ENCODE measurements at regions not wholly inside any gene's neighbourhood (a gene's known extent, or its start where the extent isn't known, plus 50 kb on each side); places are given as distances from the start of the nearest gene placed in this dataset.
"Not testable (repeated sequence)": the region's sequence is repeated elsewhere in the genome, so short reads cannot be mapped to it uniquely, and the experiment has no call there.

DNA sequence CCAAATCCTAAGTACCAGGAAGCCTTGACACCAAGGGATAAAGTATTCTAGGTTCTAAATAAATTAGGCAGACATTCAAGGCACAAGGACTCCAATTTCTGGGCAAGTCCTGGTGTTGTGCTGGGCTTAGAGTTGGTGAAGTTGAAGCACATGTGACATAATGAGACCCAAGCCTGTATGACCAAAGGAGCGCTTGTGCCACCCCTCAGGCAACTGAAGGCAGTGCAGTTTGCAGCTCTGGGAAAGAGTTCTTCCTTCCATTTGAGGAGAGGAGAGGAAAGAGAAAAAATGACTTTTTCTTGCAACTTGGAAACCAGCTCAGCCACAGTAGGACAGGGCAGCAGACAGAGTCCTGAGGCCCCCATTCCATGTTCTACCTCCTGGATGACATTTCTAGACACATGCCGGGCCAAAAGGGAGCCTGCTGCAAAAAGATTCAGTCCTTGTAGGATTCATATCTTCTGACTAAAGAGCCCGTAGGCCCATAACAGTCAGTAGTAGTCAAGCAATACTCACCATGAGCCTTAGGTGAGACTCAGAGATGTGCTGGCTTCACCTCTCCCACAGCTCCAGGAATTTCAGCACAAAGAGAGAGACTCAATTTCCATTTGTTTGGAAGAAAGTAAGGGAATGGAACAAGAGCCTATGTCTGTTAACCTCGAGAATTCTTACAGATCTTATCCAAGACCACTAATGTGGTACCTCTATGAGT lies 588.8 kb upstream of the BCHE start:
- no peak for DNase-seq

DNA sequence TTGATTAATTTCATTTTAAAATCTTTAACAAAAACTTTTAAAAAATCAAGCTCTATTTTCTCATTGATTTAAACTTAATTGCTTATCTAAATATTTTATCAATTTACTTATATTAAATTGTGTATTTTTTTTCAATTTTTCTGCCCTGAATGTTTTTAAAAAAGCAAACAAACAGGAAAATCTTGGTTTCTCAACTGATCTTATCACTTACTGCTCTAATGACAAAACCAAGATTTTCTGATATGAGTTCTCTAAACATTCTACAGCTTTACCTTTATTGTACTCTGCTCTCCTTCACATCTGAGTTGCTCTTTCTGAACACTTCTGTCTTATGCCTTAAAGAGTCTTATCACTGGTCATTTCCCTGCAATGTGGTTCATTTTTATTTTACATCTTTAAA lies 587.8 kb upstream of the BCHE start:
- no peak for DNase-seq

DNA sequence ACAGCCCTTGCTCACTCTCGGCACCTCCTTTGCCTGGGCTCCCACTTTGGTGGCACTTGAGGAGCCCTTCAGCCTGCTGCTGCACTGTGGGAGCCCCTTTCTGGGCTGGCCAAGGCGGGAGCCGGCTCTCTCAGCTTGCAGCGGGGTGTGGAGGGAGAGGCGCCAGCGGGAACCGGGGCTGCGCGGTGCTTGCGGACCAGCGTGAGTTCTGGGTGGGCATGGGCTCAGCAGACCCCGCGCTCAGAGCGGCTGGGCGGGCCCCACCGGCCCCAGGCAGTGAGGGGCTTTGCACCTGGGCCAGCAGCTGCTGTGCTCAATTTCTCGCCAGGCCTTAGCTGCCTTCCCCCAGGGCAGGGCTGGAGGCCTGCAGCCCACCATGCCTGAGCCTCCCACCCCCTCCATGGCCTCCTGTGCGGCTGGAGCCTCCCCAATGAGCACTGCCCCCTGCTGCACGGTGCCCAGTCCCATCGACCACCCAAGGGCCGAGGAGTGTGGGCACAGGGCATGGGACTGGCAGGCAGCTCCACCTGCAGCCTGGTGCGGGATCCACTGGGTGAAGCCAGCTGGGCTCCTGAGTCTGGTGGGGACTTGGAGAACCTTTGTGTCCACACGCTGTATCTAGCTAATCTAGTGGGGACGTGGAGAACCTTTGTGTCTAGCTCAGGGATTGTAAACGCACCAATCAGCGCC lies 586.7 kb upstream of the BCHE start:
- not testable (repeated sequence) for DNase-seq

DNA sequence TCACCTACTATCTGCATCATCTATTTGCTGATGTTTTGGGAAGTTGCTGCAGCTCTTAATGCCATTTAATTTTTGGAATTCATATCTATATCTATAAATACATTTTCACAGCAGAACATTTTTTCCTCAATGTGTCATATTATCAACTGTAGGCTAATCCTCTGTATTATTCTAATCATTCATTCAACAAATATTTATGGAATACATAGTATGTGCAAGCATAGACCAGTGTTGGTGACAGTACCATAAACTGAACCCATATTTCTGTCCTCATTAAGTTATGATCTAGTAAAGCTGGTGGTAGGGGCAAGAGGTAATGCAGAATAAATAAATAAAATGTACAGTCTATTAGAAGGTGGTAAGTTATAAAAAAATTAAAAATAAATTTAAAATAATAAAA lies 585.3 kb upstream of the BCHE start:
- no peak for DNase-seq

DNA sequence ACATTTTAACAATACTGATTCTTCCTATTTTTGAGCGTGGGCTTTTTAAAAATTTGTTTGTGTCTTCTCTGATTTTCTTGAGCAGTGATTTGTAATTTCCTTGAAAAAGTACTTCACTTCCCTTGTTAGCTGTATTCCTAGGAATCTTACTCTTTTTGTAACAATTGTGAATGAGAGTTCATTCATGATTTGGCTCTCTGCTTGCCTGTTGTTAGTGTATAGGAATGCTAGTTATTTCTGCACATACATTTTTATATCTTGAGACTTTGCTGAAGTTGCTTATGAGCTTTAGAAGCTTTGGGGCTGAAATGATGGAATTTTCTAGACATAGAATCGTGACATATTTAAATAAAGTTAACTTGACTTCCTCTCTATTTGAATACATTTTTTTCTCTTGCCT lies 582.8 kb upstream of the BCHE start:
- no peak for DNase-seq

DNA sequence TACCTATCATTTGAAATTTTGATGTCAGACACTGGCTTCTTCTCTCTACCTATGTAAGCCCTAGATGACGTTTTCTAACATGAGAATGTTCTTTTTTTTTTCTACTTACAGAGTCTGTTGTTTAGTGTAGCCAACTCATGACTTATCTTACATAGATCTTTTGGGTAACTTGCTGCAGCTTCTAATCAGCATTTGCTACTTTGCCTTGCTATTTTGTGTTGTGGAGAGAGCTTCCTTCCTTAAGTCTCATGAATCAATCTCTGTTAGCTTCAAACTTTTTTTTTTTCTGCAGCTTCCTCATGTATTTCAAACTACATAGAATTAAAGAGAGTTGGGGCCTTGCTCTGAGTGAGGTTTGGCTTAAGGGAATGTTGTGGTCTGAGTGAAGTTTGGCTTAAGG lies 568.7 kb upstream of the BCHE start:
- DNase-seq = no peak

DNA sequence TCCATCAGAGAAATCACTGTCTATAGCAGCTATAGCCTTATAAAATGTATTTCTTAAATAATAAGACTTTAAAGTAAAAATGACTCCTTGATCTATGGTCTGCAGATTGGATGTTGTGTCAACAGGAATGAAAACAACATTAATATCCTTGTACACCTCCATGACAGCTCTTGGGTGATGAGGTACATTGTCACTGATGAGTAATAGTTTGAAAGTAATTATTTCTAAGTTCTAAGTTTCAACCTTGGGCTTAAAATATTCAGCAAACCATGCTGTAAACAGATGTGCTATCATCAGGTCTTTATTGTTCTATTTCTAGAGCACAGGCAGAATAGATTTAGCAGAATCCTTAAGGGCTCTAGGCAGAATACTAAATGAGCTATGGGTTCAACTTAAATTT lies 568.2 kb upstream of the BCHE start:
- no peak for DNase-seq

DNA sequence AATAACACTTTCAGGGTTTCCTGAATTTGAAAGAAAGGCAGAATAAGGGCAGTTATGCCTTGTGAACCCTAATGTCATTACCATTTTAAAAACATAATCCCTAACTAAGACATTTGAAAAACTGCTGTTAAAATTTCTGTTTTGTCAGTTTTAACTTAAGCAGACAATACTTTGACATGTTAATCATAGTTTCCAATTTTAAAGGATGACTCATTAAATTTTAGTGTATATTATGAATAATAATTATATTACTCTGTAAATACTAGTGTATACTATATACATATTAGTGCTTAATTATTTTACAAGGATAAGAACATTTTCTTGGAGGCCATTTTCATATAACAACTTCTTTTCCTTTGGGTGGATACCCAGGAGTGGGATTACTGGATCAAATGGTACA lies 553.1 kb upstream of the BCHE start:
- no peak for DNase-seq

DNA sequence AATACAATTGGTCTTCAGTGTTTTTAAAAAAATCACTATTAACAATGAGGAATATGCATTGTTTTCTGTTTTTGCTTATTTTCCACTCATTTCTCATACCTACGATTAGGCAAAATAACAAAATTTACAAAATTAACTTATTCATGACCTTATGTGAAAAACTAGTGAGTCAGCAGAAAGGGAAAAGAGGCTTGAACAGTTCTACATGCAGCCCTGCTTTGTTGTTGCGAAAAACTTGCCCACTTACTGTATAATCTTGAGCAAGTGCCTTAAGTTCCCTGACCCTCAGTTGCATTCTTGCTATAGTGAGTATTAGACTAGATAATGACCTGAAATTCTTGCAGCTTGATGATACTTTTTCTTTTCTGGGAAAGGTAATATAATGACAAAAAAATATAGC lies 551.1 kb upstream of the BCHE start:
- DNase-seq = no peak

DNA sequence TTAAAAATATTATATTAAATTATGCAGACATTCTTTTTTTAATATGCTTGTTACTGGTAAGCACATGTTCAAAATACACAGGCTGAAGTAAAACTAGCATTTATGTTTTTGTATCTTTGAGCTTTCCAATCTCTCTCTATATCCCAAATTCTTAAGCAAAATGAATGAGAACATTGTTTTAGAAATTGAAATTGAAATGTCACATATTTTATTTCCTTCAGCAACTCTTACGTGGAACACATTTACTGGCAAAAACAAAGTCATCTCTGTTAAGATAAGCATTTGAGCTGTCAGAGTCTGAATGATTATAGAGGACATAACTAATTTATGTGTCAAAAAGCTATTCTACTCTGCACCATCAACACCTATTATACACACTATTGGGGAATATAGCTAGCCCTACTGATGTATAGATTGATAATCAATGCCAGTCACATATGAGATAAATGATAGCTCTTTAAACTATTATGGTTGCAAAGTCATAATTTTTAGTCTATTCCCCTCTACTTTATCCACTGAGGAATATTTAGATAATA lies 535.4 kb upstream of the BCHE start:
- DNase-seq = no peak

DNA sequence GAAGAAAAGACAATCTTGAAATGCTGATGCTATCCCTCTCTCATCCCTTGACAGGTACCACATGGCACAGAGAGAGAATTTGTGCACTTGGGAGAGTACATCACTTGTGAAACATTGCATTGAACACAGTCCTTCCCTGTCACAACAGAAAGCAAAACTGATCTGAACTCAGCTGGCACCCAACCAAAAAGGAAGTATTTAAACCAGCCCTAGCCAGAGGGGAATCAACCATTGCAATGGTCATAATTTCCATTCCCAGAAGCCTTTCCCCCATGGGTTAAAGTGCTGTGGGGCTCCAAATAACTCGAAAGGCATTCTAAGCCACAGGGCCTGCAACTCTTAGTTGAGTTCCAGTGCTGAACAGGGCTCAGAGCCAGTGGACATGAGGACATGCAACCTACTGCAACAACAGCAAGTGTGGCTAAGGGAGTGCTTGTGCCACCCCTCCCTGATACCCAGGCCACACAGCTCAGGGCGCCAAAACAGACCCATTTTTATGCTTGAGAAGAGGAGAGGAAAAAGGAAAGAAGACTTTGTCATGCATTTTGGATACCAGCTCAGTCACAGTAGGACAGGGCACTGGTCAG lies 530.8 kb upstream of the BCHE start:
- DNase-seq = no peak

DNA sequence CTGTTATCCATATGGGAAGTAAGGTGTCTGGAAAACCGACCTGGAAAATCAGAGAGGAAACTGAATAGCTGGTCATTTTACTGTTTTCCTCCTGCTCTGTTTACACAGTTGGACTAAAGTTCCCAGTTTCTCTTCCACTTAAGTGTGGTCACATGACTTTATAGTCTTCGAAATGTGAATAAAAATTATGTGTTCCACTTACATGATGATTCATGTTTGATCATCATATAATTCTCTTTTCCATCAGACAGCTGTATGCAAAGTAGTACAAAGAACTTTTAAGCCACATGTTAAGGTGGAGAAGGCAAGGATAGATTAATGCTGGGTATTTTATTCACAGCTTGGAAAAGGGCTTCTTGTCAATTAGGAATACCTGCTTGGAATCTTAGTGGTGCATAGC lies 525.5 kb upstream of the BCHE start:
- peak; percentile 22 for DNase-seq

DNA sequence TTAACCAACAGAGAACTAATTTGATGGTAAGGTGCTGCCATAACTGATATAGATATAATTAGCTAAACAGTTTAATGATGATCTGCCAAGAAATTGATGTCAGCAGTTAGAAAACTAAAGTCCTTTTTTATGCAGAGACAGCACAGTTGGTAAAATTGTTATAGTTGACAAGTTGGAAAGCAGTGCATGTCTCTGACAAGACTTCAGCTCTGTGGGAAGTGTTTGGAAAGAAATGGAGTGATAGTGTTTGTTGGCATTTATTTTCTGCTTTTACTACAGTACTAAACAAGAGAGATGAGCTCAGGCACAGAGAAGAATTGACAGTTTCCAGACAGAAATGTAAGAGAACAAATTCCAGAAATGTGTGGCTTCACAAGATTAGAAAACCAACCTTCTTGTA lies 523.5 kb upstream of the BCHE start:
- no peak for DNase-seq

DNA sequence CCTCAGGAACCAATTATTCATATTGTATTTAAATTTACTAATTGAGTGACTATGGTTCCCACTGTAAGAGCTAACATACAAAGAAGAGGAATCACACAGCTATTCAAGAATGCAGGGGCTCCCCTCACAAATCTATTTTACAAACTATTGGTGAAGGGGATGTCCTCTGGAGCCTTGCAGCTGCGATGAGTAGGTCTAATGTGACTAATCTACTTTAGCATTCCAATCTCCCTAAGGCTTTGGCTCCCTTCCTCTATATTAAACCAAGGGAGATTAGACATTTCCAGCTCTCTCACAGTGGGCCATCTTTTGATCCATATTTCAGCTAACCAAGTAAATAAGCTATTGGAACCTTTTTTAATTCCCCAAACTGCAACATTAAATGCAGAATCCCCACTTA lies 514.2 kb upstream of the BCHE start:
- DNase-seq = no peak

DNA sequence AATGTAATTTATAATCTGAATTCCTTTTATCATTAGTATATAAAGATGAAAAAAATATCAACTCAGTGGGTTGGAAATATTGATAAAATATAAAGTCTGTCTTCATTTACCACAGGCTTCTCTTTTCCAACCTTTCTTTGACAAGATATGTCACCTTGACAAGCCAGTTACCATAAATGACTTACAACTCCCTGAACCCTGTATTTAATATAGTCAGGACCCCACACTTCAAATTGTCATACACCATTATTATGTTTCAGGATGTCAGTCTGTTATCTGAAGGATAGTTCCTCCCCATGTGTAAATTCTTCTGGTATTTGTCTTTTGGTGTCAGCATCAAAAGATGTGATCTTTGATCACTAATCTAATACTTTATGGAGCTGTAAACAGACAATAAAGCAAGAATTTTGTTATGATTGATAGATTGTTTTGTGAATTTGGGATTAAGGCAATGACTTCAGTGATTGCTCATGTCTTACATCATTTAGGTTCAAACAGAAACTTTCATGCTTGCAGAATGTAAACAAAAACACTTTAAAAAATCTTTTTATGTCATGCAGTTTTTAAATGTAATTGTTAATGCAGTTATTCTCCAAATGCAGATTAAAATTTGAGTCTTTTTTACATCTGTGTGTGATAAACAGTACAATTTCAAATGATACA lies 503.5 kb upstream of the BCHE start:
- DNase-seq = no peak

DNA sequence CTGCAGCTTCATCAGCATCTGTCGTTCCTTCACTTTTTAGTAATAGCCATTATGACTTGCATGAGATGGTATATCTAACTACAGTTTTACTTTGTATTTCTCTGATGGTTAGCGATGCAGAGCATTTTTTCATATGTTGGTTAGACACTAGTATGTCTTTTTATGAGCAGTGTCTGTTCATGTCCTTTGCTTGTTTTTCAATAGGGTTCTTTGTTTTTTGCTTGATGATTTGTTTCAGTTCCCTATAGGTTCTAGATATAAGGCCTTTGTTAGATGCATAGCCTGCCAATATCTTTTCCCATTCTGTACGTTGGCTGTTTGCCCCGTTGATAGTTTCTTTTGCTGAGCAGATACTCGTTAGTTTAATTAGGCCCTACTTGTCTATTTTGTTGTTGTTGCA lies 487.2 kb upstream of the BCHE start:
- DNase-seq = no peak

DNA sequence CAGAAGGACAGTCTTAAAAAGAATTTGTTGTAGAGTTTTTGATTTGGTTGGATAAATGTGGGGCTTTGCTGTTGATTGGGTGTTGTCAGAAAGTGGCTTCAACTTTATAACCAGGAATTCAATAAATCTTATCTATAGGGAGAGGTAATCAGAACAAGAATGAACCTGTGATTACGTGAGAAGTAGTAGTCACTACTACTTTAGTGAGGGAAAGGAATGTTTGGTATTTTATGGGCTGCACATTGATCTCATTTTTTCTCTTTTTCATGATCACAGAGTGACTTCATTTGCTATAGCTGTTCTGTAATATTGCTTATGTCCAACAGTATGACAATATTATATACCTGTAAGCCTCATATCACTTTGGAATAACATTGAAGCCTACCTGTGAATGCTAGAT lies 485.2 kb upstream of the BCHE start:
- DNase-seq = no peak

DNA sequence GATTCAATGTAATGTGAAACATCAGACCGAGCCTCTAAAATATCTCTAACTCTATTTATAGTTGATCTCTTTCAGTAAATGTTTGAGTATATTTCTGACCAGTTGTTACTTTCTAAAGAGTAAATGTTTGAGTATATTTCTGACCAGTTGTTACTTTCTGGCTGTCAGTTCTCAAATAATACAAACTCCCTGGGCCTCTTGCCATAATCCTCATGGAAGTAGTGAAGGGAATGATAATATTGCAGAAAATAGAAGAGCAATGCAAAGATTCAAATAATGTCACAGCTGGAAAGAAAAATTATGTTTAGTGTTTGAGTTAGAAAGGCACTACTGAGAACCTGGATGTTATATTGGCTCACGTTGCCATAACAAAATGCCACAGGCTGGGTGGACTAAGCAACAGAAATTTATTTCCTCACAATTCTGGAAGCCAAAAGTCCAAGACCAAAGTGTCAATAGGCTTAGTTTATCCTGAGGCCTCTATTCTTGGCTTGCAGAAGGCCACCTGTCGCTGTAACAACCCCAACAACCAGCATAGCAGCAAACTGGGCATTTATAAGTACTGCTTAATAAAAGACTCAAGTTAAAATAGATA lies 470.6 kb upstream of the BCHE start:
- DNase-seq = no peak

DNA sequence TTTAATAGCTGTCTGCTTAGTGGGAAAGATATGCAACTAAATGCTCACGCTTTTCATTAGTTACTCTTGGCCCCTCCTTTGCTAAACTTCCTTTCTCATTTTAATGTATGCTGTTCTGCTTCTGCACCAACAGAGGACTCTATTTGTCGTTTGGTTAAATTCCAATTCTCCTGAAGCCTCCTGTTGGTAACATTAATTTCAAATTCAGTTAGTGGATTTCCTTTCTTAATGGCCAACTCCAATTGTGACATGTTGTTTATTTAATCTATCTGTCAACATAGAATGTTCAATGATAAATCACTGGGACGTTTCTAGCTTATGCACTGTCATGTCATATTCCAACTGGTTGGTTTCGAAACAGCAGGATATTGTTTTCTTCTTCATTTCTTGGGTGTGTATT lies 467.4 kb upstream of the BCHE start:
- DNase-seq = no peak

DNA sequence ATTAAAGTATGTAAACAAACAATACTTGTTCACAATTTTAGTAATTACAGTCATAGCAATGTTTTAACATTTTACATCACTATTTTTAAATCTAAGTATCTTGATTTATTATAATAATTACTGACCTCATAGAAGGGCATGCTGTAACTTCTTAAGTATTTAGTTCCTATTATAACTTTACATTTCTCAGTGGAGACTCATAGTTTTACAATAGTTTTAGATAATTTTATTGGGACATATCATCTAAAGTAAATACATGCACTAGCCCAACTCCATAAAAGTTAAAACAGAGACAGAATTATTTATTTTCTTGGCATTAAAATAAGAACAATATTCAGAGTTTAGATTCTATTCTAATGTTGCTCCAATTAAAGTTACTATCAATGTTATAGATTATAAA lies 466.5 kb upstream of the BCHE start:
- no peak for DNase-seq

DNA sequence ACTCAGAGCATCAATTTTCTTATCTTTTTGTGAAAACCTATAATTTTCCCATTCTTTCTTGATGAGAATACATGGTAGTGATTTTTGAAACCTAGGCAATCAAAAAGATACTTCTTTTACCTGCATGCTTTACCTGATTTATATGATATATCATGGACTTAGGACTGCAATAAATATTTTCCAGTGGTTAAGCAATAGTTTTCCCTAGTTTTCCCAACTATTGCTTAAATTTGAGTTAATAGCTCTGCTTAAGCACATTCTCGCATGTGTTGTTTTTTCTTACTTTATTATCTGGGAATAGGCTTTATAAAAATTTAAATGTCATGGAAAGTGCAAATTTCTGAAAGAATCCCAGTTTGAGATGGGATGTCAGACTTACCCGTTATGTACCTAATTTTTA lies 465.1 kb upstream of the BCHE start:
- DNase-seq = no peak

DNA sequence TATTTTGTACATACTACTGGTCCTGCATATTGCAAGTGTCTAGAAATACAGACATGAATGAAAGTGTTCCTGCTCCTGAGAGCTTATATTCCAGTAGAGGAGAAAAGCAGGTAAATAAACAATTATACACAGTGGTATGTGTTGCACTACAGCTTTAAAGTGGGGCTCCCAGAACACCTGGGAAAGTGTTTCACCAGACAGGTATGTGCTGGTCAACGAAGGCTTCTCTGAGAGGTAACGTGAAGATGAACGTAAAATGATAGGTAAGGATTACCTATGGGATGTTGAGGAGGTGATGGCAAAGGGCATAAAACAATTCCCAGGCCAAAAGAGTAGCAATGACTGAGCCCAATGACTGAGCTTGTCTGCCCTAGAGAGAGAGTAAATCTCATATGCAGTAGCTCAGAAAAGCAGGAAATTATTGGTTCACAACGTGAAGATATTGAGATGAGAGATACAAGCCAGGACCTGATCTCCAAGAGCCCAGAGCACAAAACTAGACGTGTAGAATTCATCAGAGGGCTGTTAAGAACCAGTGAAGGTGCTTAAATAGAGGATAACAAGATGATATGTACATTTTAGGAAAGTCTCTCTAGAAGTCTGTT lies 459.1 kb upstream of the BCHE start:
- DNase-seq = no peak

All from DMS153 (cell line).